ENCODE measurements at regions not wholly inside any gene's neighbourhood (a gene's known extent, or its start where the extent isn't known, plus 50 kb on each side); places are given as distances from the start of the nearest gene placed in this dataset.

DNA sequence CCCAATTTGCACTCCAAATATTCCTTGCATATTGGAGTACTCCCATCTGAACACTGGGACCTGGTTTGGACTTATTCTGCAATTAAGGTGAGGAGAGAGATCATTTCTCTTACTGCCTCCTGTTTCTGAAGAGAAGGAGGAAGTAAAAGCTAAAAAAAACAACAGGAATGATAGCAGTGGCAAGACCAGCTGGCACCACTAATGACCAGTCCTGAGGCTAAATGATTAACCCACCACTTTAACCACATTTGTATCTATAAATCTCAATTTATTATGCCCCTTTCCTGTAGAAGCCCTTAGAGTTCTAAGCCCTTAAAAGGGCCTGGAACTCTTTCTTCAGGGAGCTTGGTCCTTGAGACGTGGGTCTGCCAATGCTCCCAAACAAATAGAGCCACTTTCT is 625.0 kb upstream of the TSPY4 start:
- H3K4me3 ChIP-seq = no peak overlapping the region
- H3K9me3 ChIP-seq = no peaks in the 10 kb centered on the region
- no peak for ATAC-seq
- H3K27me3 ChIP-seq (ENCODE audit: low read depth) = no peaks in the 10 kb centered on the region
- intact Hi-C loops (cut with DNase I) = no loop called here
- H3K4me1 ChIP-seq = no peaks in the 10 kb centered on the region
- H3K27ac ChIP-seq = no peak overlapping the region
- H3K36me3 ChIP-seq = no peaks in the 10 kb centered on the region
- no peak for DNase-seq
- TF ChIP-seq, protein P1, sequence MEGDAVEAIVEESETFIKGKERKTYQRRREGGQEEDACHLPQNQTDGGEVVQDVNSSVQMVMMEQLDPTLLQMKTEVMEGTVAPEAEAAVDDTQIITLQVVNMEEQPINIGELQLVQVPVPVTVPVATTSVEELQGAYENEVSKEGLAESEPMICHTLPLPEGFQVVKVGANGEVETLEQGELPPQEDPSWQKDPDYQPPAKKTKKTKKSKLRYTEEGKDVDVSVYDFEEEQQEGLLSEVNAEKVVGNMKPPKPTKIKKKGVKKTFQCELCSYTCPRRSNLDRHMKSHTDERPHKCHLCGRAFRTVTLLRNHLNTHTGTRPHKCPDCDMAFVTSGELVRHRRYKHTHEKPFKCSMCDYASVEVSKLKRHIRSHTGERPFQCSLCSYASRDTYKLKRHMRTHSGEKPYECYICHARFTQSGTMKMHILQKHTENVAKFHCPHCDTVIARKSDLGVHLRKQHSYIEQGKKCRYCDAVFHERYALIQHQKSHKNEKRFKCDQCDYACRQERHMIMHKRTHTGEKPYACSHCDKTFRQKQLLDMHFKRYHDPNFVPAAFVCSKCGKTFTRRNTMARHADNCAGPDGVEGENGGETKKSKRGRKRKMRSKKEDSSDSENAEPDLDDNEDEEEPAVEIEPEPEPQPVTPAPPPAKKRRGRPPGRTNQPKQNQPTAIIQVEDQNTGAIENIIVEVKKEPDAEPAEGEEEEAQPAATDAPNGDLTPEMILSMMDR (IDR thresholded peaks at IDR 0.05) = no peak

DNA sequence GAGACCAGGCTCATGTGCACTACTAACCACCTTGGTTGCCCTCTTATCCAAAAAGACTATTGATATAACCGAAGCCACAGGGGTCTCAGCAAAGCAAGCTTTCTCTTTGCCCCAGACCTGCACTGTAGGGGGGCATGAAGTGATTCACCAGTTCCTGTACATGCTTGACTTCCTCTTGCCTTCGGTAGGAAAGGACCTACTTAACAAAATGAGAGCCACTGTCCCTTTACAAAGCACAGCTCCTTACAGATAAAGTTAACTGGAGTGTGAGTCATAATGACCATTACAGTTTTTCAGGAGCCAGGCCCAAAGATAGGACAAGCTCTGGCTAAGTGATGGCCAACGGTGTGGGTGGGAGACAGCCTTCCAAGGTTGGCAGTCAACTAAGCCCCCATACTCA is 622.0 kb upstream of the TSPY4 start:
- TF ChIP-seq, protein P1 (IDR thresholded peaks at IDR 0.05) = no peak
- intact Hi-C loops (cut with DNase I) = no loop called here
- H3K27me3 ChIP-seq (ENCODE audit: low read depth) = no peaks in the 10 kb centered on the region
- H3K4me3 ChIP-seq = no peak overlapping the region
- DNase-seq (no peak), ATAC-seq (no peak)
- no peaks in the 10 kb centered on the region for H3K9me3 ChIP-seq
- H3K4me1 ChIP-seq = no peaks in the 10 kb centered on the region
- no peak overlapping the region for H3K27ac ChIP-seq
- H3K36me3 ChIP-seq = no peaks in the 10 kb centered on the region

DNA sequence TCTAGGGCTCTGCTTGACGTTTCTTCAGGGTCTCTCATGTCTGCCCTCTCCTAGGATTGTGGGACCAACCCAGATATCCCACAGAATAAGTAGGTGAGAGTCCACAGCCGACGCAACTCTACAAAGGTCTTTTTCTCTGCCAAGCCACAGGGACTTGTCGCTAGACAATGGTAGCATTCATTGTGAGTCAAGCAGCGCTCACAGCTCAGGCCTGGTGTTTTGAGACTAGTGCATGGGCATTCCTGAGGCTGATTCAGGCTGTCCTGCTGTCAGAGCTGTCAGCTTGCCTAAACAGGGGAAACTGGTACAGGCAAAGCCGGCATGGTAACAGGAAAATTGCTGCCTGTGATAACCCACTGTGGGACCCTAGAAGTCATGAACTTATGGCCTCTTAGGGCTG is 610.6 kb upstream of the TSPY4 start:
- Histone ChIP-seq H3K27me3 (ENCODE audit: low read depth) (no peaks in the 10 kb centered on the region), H3K4me3 (no peak overlapping the region), H3K27ac (no peak overlapping the region), H3K4me1 (no peaks in the 10 kb centered on the region), H3K36me3 (no peaks in the 10 kb centered on the region), H3K9me3 (no peaks in the 10 kb centered on the region)
- DNase-seq = no peak
- TF ChIP-seq, protein P1 (IDR thresholded peaks at IDR 0.05) = no peak
- intact Hi-C loops (cut with DNase I) = no loop called here
- no peak for ATAC-seq

DNA sequence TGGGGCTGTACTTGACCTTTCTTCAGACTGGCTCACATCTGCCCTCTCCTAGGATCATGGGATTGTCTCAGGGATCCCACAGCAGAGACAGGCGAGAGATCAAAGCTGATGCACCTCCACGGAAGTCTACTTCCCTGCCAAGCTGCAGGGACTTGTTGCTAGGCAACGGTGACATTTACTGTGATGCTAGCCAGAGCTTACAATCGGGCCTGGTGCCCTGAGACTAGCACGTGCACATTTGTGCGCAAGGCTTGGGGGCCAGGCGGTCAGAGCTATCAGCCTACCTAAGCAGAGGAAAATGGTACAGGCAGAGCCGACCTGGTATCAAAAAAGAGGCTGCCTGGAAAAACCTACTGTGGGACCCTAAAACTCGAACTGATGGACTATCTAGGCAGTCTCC is 607.3 kb upstream of the TSPY4 start:
- Histone ChIP-seq H3K27ac (no peak overlapping the region), H3K9me3 (no peaks in the 10 kb centered on the region), H3K4me3 (no peak overlapping the region), H3K4me1 (no peaks in the 10 kb centered on the region), H3K36me3 (no peaks in the 10 kb centered on the region), H3K27me3 (ENCODE audit: low read depth) (no peaks in the 10 kb centered on the region)
- intact Hi-C loops (cut with DNase I) = no loop called here
- ATAC-seq = no peak
- no peak for DNase-seq
- TF ChIP-seq, protein P1 (IDR thresholded peaks at IDR 0.05) = no peak

DNA sequence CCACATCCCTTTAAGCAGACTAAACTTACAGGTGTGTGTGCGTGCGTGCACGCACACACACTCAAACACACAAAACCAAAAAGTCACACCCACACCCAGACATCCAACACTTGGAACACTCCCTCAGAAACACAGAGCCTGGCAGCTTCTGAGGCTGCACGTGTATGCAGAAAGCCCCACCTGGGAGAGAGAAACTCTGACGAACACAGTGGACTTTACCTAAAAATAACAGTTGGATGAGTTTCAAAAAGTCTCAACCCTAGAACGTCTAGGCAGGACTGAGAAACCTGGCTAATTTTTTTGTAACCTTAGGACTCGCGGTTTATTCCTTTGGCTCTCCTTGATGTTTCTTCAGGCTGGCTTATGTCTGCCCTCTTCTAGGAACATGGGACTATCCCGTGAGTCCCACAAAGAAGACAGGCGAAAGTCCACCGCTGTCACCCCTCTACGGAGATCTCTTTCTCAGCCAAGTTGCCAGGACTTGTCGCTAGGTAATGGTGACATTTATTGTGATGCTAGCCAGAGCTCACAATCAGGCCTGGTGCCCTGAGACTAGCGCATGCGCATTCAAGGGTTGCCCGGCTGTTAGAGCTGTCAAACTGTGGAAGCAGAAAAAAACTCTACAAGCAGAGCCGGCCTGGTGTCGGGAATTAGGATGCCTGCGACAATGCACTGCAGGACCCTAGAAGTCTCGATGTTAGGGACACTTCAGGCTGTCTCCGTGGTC is 595.8 kb upstream of the TSPY4 start:
- H3K4me3 ChIP-seq = no peak overlapping the region
- intact Hi-C loops (cut with DNase I) = no loop called here
- H3K27me3 ChIP-seq (ENCODE audit: low read depth) = no peaks in the 10 kb centered on the region
- H3K4me1 ChIP-seq = no peaks in the 10 kb centered on the region
- ATAC-seq (no peak), DNase-seq (no peak)
- H3K27ac ChIP-seq = no peak overlapping the region
- no peaks in the 10 kb centered on the region for H3K9me3 ChIP-seq
- TF ChIP-seq, protein P1 (IDR thresholded peaks at IDR 0.05) = no peak
- H3K36me3 ChIP-seq = no peaks in the 10 kb centered on the region
